ENCODE measurements at regions not wholly inside any gene's neighbourhood (a gene's known extent, or its start where the extent isn't known, plus 50 kb on each side); places are given as distances from the start of the nearest gene placed in this dataset.
"Not testable (repeated sequence)": the region's sequence is repeated elsewhere in the genome, so short reads cannot be mapped to it uniquely, and the experiment has no call there.

GRCh38 chr22:48911067-48911466 is 916.6 kb downstream of the BRD1 start:
- TF ChIP-seq POLR2A, CTCF (IDR thresholded peaks at IDR 0.05): not testable (repeated sequence)

Measured in esophagus squamous epithelium (tissue), 4 donors.